Dedifferentiated amniotic fluid mesenchymal stem cell (primary cell): ENCODE measurements at regions not wholly inside any gene's neighbourhood (a gene's known extent, or its start where the extent isn't known, plus 50 kb on each side); places are given as distances from the start of the nearest gene placed in this dataset.
A peak's percentile ranks its signal among the peaks of the same experiment; 100 is the strongest.

Experiments
- DNase-seq: peaks from one replicate; pipeline ENCODE4 v3.0.0-alpha.2; 2016; ENCODE audit errors: extremely low spot score

DNA sequence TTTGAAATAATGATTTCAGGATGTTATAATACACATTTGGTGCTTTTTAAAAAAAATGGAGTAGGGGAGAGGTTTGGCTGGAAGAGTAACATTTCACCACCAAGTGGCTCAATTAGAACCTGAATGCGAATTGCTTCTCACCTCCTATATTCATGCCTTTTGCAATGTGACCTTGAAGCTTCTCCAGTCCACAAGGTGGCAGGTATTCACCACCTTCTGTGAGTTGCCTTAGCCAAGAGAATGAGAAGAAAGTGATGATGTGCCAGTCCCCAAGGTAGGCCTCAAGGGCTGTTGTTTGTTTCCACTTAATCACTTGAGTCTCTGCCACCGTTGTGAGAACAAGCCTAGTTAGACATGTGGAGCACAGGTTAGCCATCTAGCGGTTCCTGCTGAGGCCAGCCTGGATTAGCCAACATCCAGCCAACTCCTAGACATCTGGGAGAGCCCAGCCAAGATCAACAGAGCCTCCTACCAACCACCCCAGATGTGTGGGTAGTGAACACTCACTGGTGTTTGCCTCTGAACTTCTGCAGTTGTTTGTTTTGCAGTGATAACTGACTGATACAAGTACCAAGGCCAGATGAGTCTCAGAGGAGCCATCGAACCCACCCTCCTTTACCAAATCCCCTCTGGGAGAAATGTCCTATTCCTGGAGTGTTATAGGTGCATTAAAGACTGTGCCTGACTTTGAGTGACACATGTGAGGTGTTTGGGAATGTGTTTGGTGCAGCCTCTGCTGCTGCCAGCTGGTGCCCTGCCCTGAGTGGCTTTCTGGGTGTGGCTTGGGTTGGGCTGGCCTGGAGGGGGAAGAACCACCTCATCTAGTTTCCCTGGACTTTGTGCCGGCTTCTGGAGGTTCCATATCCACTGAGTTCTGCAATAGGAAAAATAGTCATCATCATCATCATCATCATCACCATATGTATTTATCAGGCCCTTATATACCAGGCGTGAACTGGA is 132.5 kb upstream of the RFLNA start:
- DNase-seq: no peak

DNA sequence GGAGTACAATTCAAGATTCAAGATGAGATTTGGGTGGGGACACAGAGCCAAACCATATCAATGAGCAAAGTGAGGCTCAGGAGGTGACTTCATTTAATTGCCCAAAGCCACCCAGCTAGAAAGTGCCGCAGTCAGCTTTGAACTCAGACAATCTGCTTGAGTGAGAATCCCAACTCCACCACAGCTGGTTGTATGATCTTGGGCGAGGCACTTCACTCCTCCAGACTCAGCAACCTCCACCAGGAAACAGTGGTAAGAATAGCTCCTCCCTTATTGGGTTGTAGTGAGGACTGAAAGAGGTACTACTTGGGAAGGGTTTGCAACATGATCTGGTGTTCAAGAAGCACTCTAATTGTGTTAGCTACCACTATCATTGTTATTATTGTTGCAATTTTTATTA is 129.2 kb upstream of the RFLNA start:
- DNase-seq: no peak

DNA sequence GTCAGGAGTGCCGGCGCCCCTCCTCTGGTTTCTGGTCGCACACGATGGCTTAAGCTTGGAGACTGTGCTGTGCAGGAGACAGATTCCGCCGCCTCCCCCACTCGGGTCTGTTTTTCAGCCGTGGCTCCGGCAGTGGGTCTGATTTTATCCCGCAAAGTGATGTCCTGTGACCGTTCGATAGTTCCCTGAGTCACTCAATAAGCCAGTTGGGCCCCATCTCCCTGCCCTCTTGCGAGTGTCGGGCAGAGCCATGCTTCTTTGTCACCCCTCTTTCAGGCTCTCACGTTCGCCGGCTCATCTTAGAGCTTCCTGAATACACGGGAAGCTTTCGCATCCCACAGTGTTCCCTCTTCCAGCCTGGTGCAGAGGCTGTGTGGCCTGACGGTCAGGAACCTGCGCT is 127.8 kb upstream of the RFLNA start:
- no peak for DNase-seq

- DNase-seq: no peak
These were observed 126.7 kb upstream of the RFLNA start for GRCh38 chr12:124168016-124168786.

GRCh38 chr12:124169577-124170284 is 125.2 kb upstream of the RFLNA start:
- DNase-seq: no peak

DNA sequence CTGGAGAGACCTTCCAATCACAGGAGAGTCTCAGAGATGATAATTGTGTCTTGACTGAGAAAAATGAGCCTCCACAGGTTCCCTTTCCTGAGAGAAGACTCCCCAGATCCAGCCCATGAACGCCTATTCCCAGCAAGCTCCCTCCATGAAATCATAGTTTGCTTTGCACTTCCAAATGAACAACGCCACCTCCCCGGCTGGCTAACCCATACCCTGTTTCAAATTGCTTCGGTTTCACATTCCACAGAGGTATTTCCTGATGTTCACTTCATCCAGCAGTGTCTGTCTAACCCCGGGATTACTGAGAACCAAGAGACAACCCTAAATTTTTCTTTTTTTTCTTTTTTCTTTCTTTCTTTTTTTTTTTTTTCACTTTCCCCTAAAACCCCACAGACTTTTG is 124.1 kb upstream of the RFLNA start:
- no peak for DNase-seq

DNA sequence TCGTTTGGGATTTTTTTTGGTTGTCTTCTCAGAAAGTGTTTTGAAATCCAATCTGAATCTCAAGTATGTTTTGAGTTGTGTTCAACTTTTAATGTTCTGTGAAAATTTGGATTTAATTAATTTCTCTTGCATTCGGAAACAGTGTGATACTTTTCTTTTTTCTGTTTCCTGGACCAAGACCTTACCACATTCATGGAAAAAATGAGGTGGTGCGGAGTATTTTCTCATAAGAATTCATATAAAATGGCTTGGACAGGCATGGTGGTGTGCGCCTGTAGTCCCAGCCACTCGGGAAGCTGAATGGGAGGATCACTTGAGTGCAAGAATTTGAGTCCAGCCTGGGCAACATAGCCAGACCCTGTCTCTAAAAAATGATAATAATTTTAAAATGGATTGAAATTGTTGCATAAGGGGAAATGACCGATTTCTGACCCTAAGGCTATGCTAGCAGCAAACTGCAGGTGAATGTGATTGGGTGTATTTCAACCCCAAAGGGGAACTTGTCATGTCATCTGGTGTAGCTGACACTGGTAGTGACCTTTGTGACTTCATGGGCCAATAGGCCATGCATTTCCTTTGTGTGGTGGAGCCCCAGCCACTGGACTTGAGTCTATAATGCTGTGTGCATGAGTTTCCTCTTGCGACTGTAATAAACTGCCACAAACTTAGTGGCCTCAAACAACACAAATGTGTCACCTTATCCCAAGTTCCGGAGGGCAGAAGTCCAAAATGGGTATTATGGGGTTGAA is 123.5 kb upstream of the RFLNA start:
- no peak for DNase-seq

DNA sequence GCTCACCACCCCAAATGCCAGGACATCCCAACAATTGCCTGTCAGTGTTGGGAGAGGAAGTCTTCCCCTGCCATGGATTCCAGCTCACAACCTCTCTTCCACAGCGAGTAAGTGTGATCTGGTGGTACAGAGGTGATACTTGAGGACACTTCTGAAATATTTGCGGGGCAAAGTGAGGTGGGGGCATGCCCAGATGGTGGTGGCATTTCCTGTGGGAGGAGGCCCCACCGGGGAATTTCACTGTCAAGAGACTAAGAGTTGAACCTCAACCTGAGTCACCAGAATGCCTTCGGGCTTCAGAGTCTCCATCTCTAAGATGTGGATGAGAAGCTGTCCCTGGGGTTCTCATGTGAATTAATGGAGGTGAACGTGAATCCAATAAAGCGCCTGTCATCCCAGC is 122.3 kb upstream of the RFLNA start:
- DNase-seq: peak; percentile 18

GRCh38 chr12:124173692-124174091 is 121.2 kb upstream of the RFLNA start:
- no peak for DNase-seq

GRCh38 chr12:124174451-124175348 is 120.2 kb upstream of the RFLNA start:
- peak; percentile 17 for DNase-seq

GRCh38 chr12:124175704-124176103 is 119.2 kb upstream of the RFLNA start:
- DNase-seq: no peak

DNA sequence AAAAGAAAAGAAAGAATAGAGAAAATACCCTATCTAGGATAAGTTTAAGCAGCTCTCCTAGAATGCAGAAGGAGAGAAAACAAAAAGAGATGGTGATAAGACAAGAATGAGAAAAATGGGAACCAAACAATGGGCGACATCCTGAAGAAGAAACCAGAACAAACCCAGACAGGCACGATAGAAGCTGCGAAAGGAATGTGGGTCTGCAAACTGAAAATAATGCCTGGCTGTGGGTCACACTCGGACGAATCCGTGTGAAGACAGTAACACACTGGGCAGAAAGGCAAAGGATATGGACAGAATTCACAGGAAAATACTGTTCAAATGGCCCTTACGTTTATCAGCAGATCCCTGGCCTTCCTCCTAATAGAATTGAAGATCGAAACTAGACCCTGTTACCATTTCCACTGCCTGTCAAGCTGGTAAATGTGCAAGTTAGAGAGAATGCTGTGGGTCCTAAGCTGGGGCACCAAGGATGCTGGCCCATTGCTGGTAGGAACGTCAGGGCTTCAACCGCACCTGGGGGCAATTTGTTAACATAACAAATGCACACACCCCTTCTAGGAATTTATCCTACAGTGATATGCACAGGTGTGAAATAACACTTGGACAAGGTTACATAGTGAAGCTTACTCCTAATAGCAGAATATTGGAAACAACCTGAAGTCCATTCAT is 117.5 kb upstream of the RFLNA start:
- no peak for DNase-seq

DNA sequence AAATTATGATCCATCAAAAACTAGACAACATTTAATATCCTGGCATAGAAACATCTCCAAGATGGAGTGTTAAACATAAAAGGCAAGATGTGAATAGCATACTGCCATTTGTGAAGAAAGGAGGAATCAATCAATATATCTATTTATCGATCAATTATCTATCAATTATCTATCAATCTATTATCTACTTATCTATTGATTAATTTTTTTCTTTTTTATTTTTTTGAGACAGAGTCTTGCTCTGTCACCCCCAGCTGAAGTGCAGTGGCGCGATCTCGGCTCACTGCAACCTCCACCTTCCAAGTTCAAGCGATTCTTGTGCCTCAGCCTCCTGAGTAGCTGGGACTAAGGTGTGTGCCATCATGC is 117.0 kb upstream of the RFLNA start:
- DNase-seq: no peak

GRCh38 chr12:124179936-124180607 is 114.8 kb upstream of the RFLNA start:
- no peak for DNase-seq

DNA sequence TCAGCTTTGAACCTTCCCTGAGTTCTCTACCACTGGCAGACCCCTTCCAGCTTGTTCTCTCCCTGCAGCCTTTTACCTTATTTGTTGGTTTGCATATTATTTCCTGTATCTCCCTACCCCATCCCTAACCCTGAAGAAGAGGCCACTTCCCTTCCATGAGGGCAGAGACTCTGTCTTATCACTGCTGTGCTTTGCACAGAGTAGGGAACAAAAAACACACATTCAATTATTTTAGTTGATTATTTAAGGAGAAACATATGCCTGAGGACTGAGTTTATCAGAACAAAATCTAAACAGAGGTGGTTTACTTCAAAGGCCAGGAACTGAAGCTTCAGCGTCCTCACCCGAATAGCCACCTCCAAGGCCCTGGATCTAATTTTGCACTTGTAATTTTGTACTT is 111.7 kb upstream of the RFLNA start:
- no peak for DNase-seq

DNA sequence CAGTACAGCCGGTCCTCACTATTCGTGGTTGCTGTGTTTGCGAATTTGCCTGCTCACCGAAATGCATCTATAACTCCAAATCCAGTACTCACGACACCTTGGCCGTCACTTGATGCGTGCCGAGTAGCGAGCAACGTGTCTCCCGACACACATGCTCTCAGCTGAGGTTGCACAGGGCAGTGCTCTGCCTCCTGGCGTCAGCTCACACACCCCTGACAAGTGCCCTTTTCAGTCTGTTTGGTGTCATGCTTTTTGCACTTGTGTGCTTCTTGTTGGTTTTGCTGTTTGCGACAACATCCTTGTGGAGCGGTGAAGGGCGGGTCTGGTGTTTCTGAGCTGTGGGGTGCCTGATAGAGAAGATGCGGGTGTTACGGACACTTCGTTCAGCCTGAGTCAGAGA is 110.4 kb upstream of the RFLNA start:
- DNase-seq: no peak

DNA sequence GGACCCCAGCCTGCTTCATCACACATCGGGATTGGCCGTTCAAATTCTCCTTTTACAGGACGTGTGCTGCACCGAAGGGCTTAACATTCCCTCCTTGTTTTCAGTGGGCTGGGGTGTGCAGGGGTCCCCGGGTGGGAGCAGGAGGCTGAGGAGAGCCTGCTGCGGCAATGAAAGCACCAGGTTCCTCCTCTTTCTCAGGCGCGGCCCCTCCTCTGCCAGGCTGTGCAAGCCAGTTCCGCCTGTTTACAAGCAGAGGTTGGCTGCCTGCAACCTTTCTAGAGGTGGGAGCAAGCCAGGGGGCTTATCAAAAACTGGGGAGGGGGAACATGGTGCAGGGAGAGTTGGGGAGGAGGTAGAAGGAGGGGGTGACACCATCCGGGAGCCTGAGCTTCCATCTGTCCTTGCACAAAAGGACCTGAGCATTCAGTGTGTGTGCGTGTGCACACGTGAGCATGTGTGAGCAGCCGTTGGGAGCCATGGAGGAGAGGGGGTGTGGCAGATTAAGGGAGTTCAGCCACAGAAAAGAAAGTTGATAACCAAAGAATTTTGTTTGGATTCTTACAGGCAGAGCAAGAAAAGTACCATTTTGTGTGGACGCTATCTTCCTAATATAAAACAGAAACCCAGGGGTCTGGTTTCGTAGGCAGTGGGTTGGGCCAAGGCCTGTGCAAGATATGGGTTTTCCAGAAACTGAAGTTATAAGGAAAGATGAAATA is 108.8 kb upstream of the RFLNA start:
- DNase-seq: no peak

- DNase-seq: no peak
These were observed 106.8 kb upstream of the RFLNA start for GRCh38 chr12:124188084-124188483.
